Spinal cord (tissue), 9 donors: ENCODE measurements at regions not wholly inside any gene's neighbourhood (a gene's known extent, or its start where the extent isn't known, plus 50 kb on each side); places are given as distances from the start of the nearest gene placed in this dataset.
A peak's percentile ranks its signal among the peaks of the same experiment; 100 is the strongest.
"Not testable (repeated sequence)": the region's sequence is repeated elsewhere in the genome, so short reads cannot be mapped to it uniquely, and the experiment has no call there.

Experiments
- DNase-seq, 6 donors: peaks; one replicate each; pipeline versions ENCODE4 v3.0.0 to v3.0.0-alpha.2; 2013 to 2015; ENCODE audit warnings: low spot score in 6 of 6, low read depth in 4 of 6
- H3K27ac ChIP-seq: one replicate; pipeline ENCODE4 v1.5.1; 2013; ENCODE audit warnings: low read depth, low read length, control low read depth
- H3K27me3 ChIP-seq: one replicate; pipeline ENCODE4 v1.6.1; 2013; ENCODE audit warnings: low read length; ENCODE audit not compliant: control insufficient read depth, insufficient read depth
- H3K36me3 ChIP-seq: one replicate; pipeline ENCODE4 v1.6.1; 2013; ENCODE audit warnings: low read length; ENCODE audit not compliant: control insufficient read depth, insufficient read depth
- H3K4me1 ChIP-seq: one replicate; pipeline ENCODE4 v1.6.1; 2013; ENCODE audit warnings: low read length; ENCODE audit not compliant: control insufficient read depth, insufficient read depth
- H3K4me3 ChIP-seq: one replicate; pipeline ENCODE4 v1.5.1; 2013; ENCODE audit warnings: low read depth, low read length, control low read depth
- H3K9me3 ChIP-seq: one replicate; pipeline ENCODE4 v1.6.1; 2013; ENCODE audit warnings: low read length; ENCODE audit not compliant: control insufficient read depth, insufficient read depth
- WGBS: methylation state at CpG from one replicate; pipeline ENCODE4 v1.1.5; 2013; ENCODE audit warnings: missing lambda C conversion rate; ENCODE audit not compliant: insufficient coverage; 5-methylcytosine and 5-hydroxymethylcytosine counted together
- donor health status: healthy.

DNA sequence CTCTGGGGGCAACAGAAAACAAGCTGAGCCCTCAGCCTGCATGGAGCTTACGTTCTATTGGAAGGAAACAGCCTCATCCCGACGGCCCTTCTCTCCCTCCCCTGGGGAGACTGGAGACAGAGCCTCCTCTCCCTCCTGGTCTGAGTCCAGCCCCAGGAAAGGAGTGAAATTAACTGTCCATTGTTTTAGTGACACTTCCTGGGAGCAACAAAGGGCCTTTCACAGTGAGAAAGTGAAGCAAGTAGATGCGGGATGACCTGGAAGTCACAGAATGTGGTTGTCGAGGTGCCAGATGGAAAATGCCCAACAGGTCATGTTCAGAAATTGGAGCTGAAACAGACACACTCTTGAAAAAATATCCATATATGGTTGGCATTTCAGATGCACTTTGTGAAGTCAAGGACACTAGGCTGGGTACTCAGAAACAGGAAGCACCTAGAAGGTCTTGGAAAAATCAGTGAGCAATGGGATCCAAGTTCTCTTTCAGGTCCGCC, 77.8 kb downstream of the TFAP2C start:
- no peaks in the 10 kb centered on the region for H3K27me3 ChIP-seq
- peaks cover 6% of the 10 kb centered on the region for H3K4me1 ChIP-seq
- H3K36me3 ChIP-seq, result no peaks in the 10 kb centered on the region
- no peak for DNase-seq
- H3K27ac ChIP-seq, result no peak overlapping the region
- H3K9me3 ChIP-seq, result no peaks in the 10 kb centered on the region
- WGBS, result 67% methylated on average over 5 of the region's 6 CpGs
- H3K4me3 ChIP-seq, result no peak overlapping the region

DNA sequence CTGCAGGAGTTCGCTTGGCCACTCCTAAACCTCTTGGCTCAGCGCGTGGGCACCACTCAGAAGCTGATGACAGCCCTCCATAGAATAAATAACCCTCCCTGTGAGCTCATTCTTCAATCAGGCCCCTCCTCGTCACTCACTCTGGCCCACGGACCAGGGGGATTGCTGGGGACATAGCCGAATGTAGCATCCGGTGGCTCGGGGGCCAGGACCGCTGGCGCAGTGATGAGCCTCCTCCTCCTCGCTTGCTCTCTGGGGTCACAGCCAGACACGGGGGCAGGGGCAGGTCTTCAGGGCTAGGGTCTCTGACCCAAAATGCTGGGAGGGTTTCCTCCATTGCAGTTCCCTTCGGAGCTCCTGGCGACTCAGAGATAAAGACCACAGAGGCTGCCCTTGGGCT, 79.9 kb downstream of the TFAP2C start:
- DNase-seq, result no peak
- H3K27me3 ChIP-seq, result no peaks in the 10 kb centered on the region
- no peaks in the 10 kb centered on the region for H3K4me1 ChIP-seq
- WGBS, result 85% methylated on average over 13 of the region's 14 CpGs
- no peak overlapping the region for H3K27ac ChIP-seq
- no peaks in the 10 kb centered on the region for H3K36me3 ChIP-seq
- H3K9me3 ChIP-seq, result no peaks in the 10 kb centered on the region
- H3K4me3 ChIP-seq, result no peak overlapping the region

DNA sequence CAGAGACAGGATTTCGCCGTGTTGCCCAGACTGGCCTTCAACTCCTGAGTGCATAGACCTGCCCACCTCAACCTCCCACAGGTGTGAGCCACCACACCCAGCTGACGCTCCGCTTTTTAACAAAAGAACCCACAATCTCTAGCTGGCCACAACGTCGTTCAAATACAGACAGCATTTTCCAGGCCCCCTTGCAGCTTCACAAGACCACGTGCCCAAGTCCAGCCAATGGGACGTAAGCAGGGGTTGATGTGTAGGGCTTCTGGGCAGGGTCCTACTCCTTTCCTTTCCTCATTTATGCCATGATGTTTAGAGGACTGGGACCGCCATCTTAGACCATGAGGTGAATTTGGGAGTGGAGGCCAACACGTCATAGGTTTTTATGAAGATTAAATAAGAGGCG, 81.0 kb downstream of the TFAP2C start:
- Histone ChIP-seq H3K4me3 (no peak overlapping the region), H3K27ac (no peak overlapping the region), H3K36me3 (no peaks in the 10 kb centered on the region), H3K4me1 (no peaks in the 10 kb centered on the region), H3K27me3 (no peaks in the 10 kb centered on the region), H3K9me3 (no peaks in the 10 kb centered on the region)
- 95% methylated on average over 5 of the region's 11 CpGs for WGBS
- no peak for DNase-seq

DNA sequence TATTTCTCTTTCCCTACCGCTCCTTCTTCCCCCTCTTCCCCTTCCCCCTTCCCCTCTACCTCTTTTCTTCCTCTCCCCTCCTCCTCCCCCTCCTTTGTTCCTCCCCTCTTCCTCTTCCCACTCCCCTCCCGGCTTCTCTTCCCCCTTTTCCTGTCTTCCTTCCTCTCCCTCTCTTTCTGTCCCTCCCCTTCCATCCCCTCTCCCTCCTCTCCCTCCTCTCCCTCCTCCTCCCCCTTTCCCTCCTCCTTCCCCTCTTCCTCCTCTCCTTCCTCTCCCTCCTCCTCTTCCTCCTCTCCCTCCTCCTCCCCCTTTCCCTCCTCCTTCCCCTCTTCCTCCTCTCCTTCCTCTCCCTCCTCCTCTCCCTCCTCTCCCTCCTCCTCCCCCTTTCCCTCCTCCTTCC, 81.5 kb downstream of the TFAP2C start:
- WGBS, result 78% methylated on average over 2 of the region's 2 CpGs
- H3K36me3 ChIP-seq, H3K4me1 ChIP-seq, H3K27me3 ChIP-seq, H3K9me3 ChIP-seq, DNase-seq, H3K4me3 ChIP-seq, H3K27ac ChIP-seq: not testable (repeated sequence)

DNA sequence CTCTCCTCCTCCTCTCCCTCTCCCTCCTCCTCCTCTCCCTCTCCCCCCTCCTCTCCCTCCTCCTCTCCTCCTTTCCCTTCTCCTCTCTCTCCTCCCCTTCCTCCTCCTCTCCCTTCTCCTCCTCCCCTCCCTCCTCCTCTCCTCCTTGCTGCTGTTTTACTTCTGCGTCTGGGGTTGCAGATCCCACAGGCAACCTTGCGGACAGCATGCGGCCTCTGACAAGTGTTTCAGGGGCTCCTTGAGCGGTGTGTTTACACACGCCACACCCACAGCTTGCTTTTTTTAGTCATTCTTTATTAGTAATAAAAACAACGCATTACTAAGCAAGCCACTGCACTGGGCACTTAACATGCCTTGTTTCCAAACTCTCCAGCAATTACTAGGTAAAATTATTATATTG, 81.9 kb downstream of the TFAP2C start:
- no peaks in the 10 kb centered on the region for H3K4me1 ChIP-seq
- H3K27me3 ChIP-seq, result peaks cover 3% of the 10 kb centered on the region
- H3K9me3 ChIP-seq, result no peaks in the 10 kb centered on the region
- H3K4me3 ChIP-seq, result no peak overlapping the region
- 80% methylated on average over 3 of the region's 6 CpGs for WGBS
- no peak overlapping the region for H3K27ac ChIP-seq
- no peaks in the 10 kb centered on the region for H3K36me3 ChIP-seq
- DNase-seq, result no peak

DNA sequence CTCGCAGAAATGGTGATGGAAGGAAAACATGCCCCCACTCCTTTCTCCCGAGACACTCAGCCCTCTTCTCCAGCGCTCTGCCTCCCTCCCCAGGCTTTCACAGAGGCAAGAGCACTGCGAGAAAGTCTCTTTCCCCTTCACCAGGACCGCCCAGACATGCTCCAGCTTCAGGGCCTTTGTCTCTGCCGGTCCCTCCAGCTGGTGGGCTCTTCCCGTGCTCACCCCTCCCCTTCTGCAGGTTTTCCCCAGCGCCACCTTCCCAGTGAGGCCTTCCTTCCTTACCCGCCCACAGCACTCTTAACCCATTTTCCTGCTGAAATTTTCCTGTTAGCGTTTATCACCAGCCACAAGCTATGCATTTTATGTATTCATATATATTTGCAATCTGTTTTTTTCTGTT, 86.2 kb downstream of the TFAP2C start:
- Histone ChIP-seq H3K27ac (no peak overlapping the region), H3K9me3 (no peaks in the 10 kb centered on the region), H3K4me1 (no peaks in the 10 kb centered on the region), H3K36me3 (no peaks in the 10 kb centered on the region), H3K4me3 (no peak overlapping the region), H3K27me3 (peaks cover 3% of the 10 kb centered on the region)
- WGBS, result 42% methylated on average over 7 of the region's 10 CpGs
- DNase-seq, result no peak

DNA sequence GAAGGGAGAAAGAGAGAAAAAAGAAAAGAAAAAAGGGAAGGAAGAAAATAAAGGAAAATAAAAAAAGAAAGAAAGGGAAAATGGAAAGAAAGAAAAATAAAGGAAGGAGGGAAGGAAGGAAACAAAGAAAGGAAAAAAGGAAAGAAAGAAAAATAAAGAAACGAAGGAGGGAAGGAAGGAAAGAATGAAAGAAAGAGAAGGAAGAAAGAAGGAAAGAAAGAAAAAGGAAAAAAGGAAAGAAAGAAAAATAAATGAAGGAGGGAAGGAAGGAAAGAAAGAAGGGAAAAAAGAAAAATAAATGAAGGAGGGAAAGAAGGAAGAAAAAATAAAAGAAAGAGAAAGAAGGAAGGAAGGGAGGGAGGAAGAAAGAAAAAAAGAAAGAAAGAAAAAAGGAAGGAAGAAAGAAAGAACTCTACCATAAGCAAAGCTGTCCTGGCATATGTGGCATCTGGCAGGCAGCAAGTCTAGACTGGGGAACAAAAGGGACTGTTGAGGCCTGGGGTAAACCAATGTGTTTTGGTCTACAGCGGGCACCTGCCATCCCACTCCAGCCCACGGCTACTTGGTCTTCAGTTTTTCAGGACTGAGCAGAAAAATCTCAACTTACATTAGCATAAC, 86.9 kb downstream of the TFAP2C start:
- no peak for DNase-seq
- H3K9me3 ChIP-seq, result no peaks in the 10 kb centered on the region
- 44% methylated on average over 2 of the region's 3 CpGs for WGBS
- no peaks in the 10 kb centered on the region for H3K4me1 ChIP-seq
- peaks cover 3% of the 10 kb centered on the region for H3K27me3 ChIP-seq
- no peaks in the 10 kb centered on the region for H3K36me3 ChIP-seq
- no peak overlapping the region for H3K27ac ChIP-seq
- H3K4me3 ChIP-seq, result no peak overlapping the region

DNA sequence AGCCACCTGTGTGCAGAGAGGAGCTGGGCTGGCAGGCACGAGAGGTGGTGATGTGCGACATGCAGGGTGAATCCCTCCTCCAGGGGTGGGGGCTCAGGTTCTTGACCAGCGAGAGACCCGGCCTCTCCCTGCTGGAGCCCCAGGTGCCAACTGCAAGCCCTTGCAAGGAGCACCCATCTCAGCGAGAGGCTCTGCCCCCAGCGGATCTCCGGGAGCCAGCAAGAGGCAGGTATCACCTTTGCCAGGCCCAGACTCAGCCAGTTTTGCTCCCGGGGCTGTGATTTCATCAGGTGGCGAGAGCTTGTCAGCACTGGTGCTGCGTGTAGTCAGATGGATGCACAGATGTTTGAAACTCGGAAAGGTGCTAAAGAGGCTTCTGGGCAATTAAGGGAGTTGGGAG, 87.7 kb downstream of the TFAP2C start:
- H3K4me3 ChIP-seq, result no peak overlapping the region
- no peaks in the 10 kb centered on the region for H3K4me1 ChIP-seq
- no peaks in the 10 kb centered on the region for H3K36me3 ChIP-seq
- 85% methylated on average over 10 of the region's 11 CpGs for WGBS
- H3K9me3 ChIP-seq, result no peaks in the 10 kb centered on the region
- peak in 1 of 6 donors; percentile 36 for DNase-seq
- peaks cover 3% of the 10 kb centered on the region for H3K27me3 ChIP-seq
- H3K27ac ChIP-seq, result no peak overlapping the region

DNA sequence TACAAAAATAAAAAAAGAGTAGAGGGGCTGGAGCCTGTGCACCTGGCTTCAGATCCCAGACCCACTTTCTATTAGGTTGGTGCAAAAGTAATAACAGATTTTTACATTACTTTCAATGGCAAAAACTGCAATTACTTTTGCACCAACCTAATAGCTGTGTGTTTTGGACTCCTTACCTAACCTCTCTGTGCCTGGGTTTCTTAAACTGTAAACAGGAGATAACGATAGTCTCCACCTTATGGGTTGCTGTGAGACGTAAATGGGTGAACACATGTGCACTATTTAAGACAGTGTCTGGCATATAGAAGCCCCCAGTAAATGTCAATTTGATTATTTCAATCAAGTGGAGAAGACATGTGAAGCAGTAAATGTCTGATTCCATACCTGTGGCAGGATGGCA, 89.7 kb downstream of the TFAP2C start:
- WGBS, result no CpG with 5 or more reads among the region's 2 CpGs
- Histone ChIP-seq H3K4me3 (no peak overlapping the region), H3K36me3 (no peaks in the 10 kb centered on the region), H3K27ac (no peak overlapping the region), H3K9me3 (no peaks in the 10 kb centered on the region), H3K27me3 (peaks cover 3% of the 10 kb centered on the region), H3K4me1 (no peaks in the 10 kb centered on the region)
- DNase-seq, result no peak

DNA sequence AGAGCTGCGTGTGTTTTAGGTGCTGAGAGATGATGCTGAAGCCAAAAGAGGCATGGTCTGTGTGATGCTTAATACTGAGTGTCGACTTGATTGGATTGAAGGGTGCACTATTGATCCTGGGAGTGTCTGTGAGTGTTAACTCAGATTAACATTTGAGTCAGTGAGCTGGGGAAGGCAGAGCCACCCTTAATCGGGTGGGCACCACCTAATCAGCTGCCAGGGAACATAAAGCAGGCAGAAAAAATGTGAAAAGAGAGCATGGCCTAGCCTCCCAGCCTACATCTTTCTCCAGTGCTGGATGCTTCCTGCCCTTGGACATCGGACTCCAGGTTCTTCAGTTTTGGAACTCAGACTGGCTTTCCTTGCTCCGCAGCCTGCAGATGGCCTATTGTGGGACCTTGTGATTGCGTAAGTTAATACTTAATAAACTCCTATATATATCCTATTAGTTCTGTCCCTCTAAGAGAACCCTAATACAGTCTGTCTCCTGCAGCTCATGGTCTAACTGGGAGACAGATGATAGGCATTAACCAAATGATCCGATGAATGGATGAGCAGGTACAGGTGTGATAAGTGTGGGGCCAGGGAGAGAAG, 91.6 kb downstream of the TFAP2C start:
- no peak for DNase-seq
- Histone ChIP-seq H3K27ac (no peak overlapping the region), H3K27me3 (no peaks in the 10 kb centered on the region), H3K9me3 (no peaks in the 10 kb centered on the region), H3K4me3 (no peak overlapping the region), H3K4me1 (no peaks in the 10 kb centered on the region), H3K36me3 (no peaks in the 10 kb centered on the region)
- 90% methylated on average over 4 of the region's 7 CpGs for WGBS
